Activated naive CD8-positive, alpha-beta T cell treated with anti-CD3 and anti-CD28 coated beads, Interleukin-2, amount 10 ng/mL, durations not matched to agents 7 days and 5 days (primary cell): ENCODE measurements at regions not wholly inside any gene's neighbourhood (a gene's known extent, or its start where the extent isn't known, plus 50 kb on each side); places are given as distances from the start of the nearest gene placed in this dataset.

Experiments used
- ATAC-seq: fragments of 150-1000 bp; cut with Tn5 transposase; one replicate; pipeline ENCODE4 v1.10.0; 2021; ENCODE audit warnings: low read depth, moderate library complexity
- POLR2A ChIA-PET: fragments of 350-600 bp; sonication (Branson Sonifier 250); formaldehyde crosslinking; loops from one replicate; lab custom pipeline; 2021; ENCODE audit warnings: antibody characterized with exemption; lab: Charles Lee
- DNase-seq: peaks from one replicate; pipeline ENCODE4 v3.0.0; 2021
- H3K27ac Mint-ChIP-seq: one replicate; pipeline ENCODE4 v1.8.0; 2022; ENCODE audit warnings: mild to moderate bottlenecking, mixed read lengths
- H3K27me3 Mint-ChIP-seq: one replicate; pipeline ENCODE4 v1.8.0; 2022; ENCODE audit warnings: mild to moderate bottlenecking, moderate library complexity, mixed read lengths
- H3K36me3 Mint-ChIP-seq: one replicate; pipeline ENCODE4 v1.8.0; 2021; ENCODE audit warnings: mild to moderate bottlenecking, mixed read lengths
- H3K4me1 Mint-ChIP-seq: one replicate; pipeline ENCODE4 v1.8.0; 2021; ENCODE audit warnings: mixed read lengths
- H3K4me3 Mint-ChIP-seq: one replicate; pipeline ENCODE4 v1.8.0; 2022; ENCODE audit warnings: mild to moderate bottlenecking, moderate library complexity, mixed read lengths
- H3K9me3 Mint-ChIP-seq: one replicate; pipeline ENCODE4 v1.8.0; 2021; ENCODE audit warnings: mixed read lengths

DNA sequence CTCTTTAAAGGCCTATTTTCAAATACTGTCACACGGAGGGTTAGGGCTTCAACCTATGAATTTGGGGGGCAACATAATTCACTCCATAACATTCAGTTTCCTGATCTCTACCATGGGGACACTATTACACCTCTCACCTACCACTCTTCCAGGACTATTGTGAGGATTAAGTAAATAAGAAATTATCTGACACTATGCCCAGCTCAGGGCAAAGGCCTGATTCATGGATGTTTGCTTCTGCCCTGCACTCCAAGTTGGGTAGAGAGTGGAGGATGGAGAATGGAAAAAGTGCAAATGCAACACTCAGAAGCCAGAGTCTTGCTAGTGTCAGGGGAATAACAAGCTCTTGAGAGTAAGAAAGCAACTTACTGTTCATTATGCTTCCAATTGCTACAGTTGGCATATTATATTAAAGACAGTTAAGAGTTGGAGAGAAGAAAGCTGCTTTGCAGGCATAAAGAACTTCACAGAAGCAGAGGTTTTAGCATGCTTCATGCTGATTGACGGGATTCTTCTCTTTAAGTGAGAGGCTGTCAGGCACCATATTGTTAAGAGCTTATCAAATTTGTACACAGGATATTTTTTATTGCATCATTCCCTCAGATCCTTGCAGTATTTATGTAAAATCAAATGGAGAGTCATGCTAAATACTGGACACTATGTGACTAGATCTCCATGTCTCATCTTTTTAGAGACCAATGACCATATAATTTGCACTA is 375.3 kb downstream of the VPS13C start:
- Mint-ChIP-seq H3K4me3 (no peak overlapping the region), H3K36me3 (no peaks in the 10 kb centered on the region), H3K4me1 (no peaks in the 10 kb centered on the region), H3K27me3 (peaks cover 4% of the 10 kb centered on the region), H3K27ac (no peak overlapping the region), H3K9me3 (no peaks in the 10 kb centered on the region)
- DNase-seq (no peak), ATAC-seq (no peak)
- POLR2A ChIA-PET = no interaction called here

DNA sequence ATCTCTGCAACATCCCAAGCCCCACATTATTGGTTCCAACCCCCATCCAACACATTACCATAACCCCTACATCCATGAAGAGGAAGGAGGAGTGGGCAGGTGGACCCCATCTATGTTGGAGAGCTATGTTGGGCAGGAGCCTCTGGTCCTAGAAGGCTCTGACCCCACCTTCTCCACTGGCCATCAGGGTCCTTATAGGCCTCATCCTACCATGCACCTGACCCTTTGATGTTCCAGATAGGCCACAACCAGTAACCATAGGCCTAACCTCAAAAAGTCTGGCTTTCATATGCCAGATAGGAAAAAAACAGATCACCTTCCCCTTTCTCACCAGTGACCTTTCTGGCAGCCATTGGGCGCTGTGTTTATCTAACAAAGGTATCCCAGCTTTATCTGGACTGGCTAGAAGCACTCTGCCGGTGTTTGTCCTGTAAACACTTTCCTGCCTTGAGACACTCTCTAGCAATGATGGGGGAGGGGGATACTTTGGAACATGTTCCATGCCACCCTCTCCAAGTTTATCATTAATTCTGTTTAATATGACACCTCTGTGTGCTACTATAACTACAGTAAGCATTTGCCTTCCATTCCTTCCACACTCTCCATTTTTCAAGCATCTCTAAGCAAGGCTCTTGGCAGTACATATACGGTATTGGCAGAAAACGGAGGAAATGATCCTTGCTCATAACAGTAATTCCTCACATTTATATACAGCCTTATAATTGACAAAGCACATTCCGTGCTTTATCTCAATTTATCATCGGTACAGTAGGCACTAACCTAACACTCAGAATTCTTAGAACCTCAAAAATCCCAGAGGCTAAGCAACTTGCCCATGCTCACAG is 377.1 kb downstream of the VPS13C start:
- Mint-ChIP-seq H3K4me3 (no peak overlapping the region), H3K4me1 (no peaks in the 10 kb centered on the region), H3K36me3 (no peaks in the 10 kb centered on the region), H3K27me3 (peaks cover 16% of the 10 kb centered on the region), H3K27ac (no peak overlapping the region), H3K9me3 (no peaks in the 10 kb centered on the region)
- no peak for DNase-seq
- ATAC-seq = no peak
- POLR2A ChIA-PET = no interaction called here

DNA sequence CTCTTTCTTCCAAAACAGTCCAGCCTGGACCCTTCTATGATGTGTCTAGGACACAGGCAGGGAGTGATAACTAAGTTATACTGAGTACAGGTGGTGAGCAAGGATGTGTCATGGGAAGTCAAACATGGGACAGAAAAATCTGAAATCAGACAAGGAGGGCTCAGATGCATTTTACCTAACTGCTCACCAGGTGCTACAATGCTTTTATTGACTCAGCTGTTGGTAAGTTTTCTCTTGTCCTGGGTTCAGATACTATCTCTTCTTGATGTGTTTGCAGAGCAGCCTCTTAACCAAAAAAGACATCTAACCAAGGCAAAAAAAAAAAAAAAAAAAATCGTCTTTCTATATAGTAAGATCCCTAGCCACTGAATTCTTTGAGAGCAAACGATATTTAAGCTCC is 378.6 kb downstream of the VPS13C start:
- Mint-ChIP-seq H3K9me3 (no peaks in the 10 kb centered on the region), H3K4me1 (no peaks in the 10 kb centered on the region), H3K4me3 (no peak overlapping the region), H3K36me3 (no peaks in the 10 kb centered on the region), H3K27me3 (peaks cover 20% of the 10 kb centered on the region), H3K27ac (no peak overlapping the region)
- DNase-seq (no peak), ATAC-seq (no peak)
- POLR2A ChIA-PET = no interaction called here

DNA sequence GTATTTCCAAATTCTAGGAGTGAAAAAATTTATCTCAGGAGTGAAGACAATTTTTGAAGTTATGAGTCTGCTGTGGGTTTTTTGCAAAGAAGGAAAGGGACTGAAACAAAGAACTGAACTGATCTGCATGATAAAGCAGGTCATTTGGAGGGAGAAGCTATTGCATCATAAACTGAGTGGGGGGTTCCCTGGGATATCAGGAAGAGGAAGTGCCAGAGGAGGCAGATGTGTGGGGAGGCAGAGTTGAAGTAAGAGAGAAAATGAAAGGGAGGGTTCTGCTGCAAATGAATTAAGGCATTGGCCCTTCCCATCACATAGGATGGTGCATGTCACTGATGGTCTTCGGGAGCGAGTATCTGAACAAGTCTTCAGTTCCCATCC is 379.2 kb downstream of the VPS13C start:
- Mint-ChIP-seq H3K4me1 (no peaks in the 10 kb centered on the region), H3K4me3 (no peak overlapping the region), H3K27ac (no peak overlapping the region), H3K36me3 (no peaks in the 10 kb centered on the region), H3K9me3 (no peaks in the 10 kb centered on the region), H3K27me3 (peaks cover 21% of the 10 kb centered on the region)
- POLR2A ChIA-PET = no interaction called here
- DNase-seq (no peak), ATAC-seq (no peak)

DNA sequence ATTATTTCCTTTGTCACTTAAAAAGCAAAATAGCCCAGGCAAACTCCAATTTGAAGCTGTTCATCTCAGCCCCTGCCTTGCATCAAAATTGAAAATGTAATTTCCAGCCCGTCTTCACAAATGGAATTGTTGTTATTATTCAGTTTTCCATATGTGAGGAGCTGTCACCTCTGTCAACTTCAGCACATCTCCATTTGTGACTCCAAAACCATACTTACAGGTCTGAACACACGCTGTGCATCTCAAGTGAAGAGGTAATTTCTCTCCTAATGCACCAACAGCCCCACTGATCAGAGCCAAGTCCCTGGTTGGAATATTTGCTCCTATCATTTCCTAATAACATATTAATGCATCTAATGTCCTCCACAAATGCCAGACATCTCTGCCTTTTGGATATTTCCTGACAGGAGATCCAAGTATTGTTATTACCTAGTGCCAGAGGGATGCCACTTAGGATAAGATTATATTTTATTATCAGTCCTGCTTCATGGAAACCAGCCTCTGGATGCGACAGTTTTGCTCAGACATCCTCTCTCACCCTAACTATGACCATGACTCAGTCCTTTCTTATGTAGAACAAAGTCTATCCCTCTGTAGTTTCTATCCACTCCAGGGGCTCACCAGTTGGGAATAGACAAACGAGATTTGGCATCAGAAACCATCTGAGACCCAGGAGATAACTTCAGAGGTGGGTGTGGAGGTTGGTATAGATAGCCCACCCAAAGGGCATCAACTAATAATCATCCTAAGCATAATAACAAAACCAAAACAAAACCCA is 379.8 kb downstream of the VPS13C start:
- H3K27me3 Mint-ChIP-seq = peaks cover 22% of the 10 kb centered on the region
- H3K4me1 Mint-ChIP-seq = no peaks in the 10 kb centered on the region
- no peak for ATAC-seq
- no peak for DNase-seq
- no peaks in the 10 kb centered on the region for H3K36me3 Mint-ChIP-seq
- H3K9me3 Mint-ChIP-seq = no peaks in the 10 kb centered on the region
- H3K4me3 Mint-ChIP-seq = no peak overlapping the region
- no peak overlapping the region for H3K27ac Mint-ChIP-seq
- POLR2A ChIA-PET = no interaction called here

DNA sequence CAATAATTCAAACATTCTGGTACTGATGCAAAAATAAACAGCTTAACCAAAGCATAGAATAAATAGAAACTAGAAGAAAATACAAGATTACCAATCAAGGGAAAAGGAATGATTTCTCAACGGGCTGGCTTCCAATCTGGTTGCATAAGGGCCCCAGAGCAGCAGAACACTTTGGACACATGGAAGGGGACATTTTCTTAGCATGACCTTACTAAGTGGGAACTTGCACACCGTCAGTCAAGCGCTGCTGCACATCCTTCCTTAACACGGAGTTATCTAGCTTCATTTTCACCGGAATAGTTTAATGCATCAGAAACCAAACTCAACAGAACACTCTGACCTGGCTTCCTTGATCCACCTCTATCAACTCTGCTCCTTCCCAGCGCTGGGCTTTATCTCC is 388.5 kb downstream of the VPS13C start:
- DNase-seq (no peak), ATAC-seq (no peak)
- no peak overlapping the region for H3K4me3 Mint-ChIP-seq
- POLR2A ChIA-PET = no interaction called here
- H3K27me3 Mint-ChIP-seq = peaks cover 9% of the 10 kb centered on the region
- no peak overlapping the region for H3K27ac Mint-ChIP-seq
- no peaks in the 10 kb centered on the region for H3K4me1 Mint-ChIP-seq
- no peaks in the 10 kb centered on the region for H3K9me3 Mint-ChIP-seq
- no peaks in the 10 kb centered on the region for H3K36me3 Mint-ChIP-seq

DNA sequence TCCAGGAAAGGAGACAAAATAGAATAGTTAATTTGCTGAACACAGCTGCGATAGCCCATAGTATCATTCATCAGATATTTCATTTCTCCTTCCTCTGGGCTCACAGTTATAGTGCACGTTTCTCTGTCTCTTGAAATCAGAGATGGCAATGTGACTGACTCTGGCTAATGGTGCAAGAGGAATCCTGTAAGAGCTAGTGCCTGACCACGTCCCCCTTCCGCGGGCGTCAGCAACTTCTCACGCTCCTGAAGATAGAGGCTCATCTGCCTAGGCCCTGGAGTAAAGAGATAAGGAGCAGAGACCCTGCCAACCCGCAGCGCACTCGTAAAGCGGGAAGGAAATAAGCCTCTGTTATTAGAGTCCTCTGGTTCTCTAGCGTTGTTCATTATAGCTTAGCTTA is 391.8 kb downstream of the VPS13C start:
- Mint-ChIP-seq H3K4me1 (no peaks in the 10 kb centered on the region), H3K27ac (no peak overlapping the region), H3K4me3 (no peak overlapping the region), H3K9me3 (no peaks in the 10 kb centered on the region), H3K36me3 (no peaks in the 10 kb centered on the region), H3K27me3 (peaks cover 18% of the 10 kb centered on the region)
- DNase-seq = no peak
- POLR2A ChIA-PET = no interaction called here
- no peak for ATAC-seq

DNA sequence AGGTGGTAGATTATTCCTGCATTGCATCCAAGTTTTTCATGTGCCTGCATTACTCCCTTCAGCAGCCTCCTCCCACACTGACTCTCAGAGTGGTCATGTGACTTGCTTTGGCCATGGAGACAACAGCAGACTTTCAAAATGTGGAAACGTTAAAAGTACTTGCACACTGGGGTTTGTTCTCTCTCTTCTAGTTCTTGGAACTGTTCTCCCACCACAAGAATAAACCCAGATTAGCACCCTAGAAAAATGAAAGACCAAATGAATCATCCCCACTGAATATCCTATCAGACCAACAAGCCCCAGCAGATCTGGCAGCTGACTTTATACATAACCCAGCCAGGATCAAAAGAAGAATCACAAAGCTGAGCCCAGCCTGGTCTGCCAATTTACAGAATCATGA is 398.5 kb downstream of the VPS13C start:
- Mint-ChIP-seq H3K4me1 (no peaks in the 10 kb centered on the region), H3K4me3 (no peak overlapping the region), H3K27me3 (peaks cover 18% of the 10 kb centered on the region), H3K27ac (no peak overlapping the region), H3K9me3 (no peaks in the 10 kb centered on the region), H3K36me3 (no peaks in the 10 kb centered on the region)
- no peak for DNase-seq
- POLR2A ChIA-PET = no interaction called here
- ATAC-seq = no peak

DNA sequence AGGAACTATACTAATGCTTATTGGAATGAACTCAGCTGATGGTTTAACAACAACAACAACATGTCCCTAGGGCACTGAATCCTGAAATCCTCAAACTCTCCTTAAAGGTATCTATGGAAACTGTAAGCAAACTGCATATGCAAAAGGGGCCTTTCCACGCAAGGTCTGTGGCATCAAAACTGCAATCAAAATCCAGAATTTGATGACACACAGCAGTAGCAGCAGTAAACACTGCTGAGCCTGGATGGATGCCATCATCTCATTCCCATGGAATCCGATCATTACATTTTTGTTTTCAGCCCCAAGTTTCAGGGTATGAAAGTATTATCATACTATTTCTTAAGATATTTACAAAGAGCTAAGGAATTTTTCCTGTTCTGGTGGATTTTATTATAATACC is 399.7 kb downstream of the VPS13C start:
- Mint-ChIP-seq H3K36me3 (no peaks in the 10 kb centered on the region), H3K4me1 (no peaks in the 10 kb centered on the region), H3K27me3 (peaks cover 12% of the 10 kb centered on the region), H3K9me3 (no peaks in the 10 kb centered on the region), H3K4me3 (no peak overlapping the region), H3K27ac (no peak overlapping the region)
- POLR2A ChIA-PET = no interaction called here
- ATAC-seq (no peak), DNase-seq (no peak)

DNA sequence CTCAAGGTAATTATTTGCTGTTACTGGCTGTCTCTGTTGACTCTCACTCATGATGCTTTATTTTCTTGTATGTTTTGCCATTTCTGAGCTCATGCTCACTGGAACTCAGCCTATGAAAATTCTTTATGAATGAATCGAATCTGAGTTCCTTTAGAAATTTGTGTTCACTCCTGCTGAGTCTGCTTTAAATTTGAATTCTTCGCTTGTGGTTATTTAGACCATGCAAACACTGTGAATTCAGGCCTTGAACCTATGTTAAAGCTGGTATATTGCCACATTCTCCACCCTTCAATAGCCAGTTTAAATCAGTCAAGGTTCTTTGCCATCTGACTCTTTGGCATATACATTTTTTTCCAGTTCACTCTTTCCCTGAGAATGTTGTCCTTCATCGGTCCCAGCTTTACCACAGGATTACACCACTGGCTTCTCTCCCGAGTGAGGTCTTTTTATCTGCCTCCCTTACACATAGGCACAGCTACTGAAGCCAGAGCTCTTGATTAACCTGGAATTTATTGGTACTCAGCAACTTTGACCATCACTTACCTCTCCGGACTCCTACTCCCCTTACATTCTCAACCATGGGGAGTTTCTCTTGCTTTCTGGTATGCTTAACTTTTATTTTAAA is 400.6 kb downstream of the VPS13C start:
- Mint-ChIP-seq H3K4me1 (no peaks in the 10 kb centered on the region), H3K36me3 (no peaks in the 10 kb centered on the region), H3K4me3 (no peak overlapping the region), H3K9me3 (no peaks in the 10 kb centered on the region), H3K27ac (no peak overlapping the region), H3K27me3 (peaks cover 4% of the 10 kb centered on the region)
- no peak for ATAC-seq
- no peak for DNase-seq
- POLR2A ChIA-PET = no interaction called here

DNA sequence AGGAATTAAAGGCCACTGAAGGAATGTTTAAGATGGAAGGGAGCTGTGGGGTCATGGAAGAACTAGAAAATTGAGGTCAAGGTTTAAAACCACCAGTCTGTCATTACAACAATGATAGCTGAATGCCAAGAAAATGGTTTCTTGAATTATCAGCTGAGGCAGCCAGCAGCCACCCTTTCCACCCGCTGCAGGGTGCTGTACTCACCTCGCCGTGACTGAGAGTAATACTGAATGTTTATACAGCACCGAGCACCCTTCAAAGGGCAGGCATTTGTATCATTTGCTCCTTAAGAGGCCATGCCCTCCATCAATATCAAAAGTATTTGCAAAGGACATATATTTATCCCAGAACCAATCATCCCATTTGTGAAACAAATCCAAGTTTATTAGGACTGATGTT is 402.8 kb downstream of the VPS13C start:
- Mint-ChIP-seq H3K4me1 (no peaks in the 10 kb centered on the region), H3K36me3 (no peaks in the 10 kb centered on the region), H3K4me3 (no peak overlapping the region), H3K27ac (no peak overlapping the region), H3K9me3 (no peaks in the 10 kb centered on the region), H3K27me3 (peaks cover 4% of the 10 kb centered on the region)
- DNase-seq (no peak), ATAC-seq (no peak)
- POLR2A ChIA-PET = no interaction called here

DNA sequence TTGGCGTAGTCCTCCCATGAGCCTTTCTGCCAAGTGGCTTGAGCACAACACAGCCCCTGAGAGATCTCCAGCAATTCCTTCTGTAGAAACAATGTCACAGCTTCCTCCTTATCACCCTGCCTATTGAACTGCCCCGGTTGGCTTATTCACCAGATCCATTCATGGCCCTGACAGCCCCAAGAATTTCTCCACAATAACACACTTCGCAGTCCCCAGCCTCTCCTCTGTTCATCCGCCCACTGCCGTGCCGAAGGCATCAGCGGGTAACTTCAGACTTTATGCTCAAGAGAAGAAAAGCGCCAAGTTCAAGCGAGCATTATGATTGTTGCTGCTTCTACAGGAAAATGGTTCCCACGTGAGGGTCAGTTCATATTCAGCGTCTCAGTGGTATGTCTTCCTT is 403.9 kb downstream of the VPS13C start:
- Mint-ChIP-seq H3K27ac (no peak overlapping the region), H3K4me1 (no peaks in the 10 kb centered on the region), H3K9me3 (no peaks in the 10 kb centered on the region)

DNA sequence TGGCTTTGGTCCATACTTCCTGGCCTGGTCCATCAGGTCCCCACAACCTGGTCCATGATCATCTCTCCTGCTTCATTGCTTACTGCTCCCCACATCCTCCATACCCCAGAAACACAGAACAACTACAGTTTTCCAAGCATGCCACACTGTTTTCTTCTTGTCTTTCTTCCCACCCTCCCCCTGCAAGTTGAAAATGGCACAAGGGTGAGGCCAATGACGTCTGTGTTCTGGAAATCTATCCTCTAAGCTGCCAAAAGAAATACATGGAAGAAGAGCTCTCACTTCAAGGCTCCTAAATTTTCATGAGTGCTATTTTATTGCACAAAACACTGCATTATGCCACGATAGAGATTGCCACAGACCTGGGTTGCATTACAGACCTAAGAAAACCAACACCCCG is 404.4 kb downstream of the VPS13C start:
- no peak overlapping the region for H3K4me3 Mint-ChIP-seq

More for the DNA sequence above, 403.9 kb downstream of the VPS13C start:
- H3K4me3 Mint-ChIP-seq = no peak overlapping the region
- DNase-seq (no peak), ATAC-seq (no peak)
- no peaks in the 10 kb centered on the region for H3K36me3 Mint-ChIP-seq
- POLR2A ChIA-PET = no interaction called here
- peaks cover 4% of the 10 kb centered on the region for H3K27me3 Mint-ChIP-seq

More for the DNA sequence above, 404.4 kb downstream of the VPS13C start:
- POLR2A ChIA-PET = no interaction called here
- Mint-ChIP-seq H3K27ac (no peak overlapping the region), H3K9me3 (no peaks in the 10 kb centered on the region), H3K4me1 (no peaks in the 10 kb centered on the region), H3K36me3 (no peaks in the 10 kb centered on the region), H3K27me3 (peaks cover 4% of the 10 kb centered on the region)
- ATAC-seq (no peak), DNase-seq (no peak)
